GM21529 (cell line): ENCODE measurements at regions not wholly inside any gene's neighbourhood (a gene's known extent, or its start where the extent isn't known, plus 50 kb on each side); places are given as distances from the start of the nearest gene placed in this dataset.
"Not testable (repeated sequence)": the region's sequence is repeated elsewhere in the genome, so short reads cannot be mapped to it uniquely, and the experiment has no call there.

ENCODE experiments used
- ATAC-seq: cut with Tn5 transposase; IDR thresholded peaks from one replicate; pipeline ENCODE4 v1.9.1; 2021; ENCODE audit not compliant: unreplicated experiment

DNA sequence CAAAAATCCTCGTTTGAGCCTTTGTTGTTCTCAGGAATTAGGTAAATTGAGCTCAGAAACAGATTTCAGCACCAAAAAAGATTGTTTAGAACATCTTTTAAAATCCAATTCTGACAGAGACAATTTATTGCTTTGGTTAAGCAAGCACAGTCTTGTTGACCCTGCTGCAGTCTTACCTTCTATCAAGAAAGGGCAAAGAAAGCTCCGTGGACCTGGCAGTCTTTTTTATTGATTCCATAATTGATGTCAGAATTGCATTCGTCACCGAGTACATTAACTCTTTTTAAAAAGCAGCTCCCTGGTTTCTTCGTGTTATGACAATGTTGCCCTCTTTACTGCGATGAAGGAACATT lies 334.8 kb downstream of the FGFR2 start:
- ATAC-seq = no peak

DNA sequence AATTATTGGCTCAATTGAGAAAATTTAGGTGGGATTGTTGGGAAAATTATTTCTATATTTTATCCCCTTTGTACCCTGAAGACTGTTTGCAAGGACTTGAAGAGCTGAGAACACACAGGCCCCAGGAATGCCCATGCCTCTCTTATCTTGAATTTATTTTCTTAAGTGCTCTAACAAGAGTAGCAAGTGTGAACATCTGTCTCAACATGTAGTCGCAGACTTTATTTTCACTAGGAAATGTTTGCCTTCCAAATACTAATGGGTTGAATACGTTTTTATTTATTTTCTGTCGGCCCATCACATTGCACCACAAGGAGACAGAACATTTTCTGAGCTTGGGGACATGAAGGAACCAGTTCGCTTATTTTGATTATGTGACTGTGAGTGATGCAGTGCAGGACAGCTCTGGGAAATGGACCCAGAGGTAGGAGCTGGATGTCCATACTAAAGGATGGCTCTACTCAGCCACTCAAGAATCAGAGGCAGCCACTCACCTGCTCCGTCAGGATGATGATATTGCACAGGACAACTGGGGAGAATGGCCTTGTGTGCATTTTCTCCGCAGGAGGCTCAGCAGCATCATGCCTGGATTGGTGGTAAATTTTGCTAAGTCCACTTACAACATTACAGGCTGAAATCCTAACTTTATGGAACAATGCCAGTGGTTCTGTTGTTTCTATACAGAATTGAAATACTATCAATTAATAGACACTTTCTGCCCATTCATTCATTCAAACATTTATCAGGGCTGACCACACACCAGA lies 332.7 kb downstream of the FGFR2 start:
- ATAC-seq = no peak

DNA sequence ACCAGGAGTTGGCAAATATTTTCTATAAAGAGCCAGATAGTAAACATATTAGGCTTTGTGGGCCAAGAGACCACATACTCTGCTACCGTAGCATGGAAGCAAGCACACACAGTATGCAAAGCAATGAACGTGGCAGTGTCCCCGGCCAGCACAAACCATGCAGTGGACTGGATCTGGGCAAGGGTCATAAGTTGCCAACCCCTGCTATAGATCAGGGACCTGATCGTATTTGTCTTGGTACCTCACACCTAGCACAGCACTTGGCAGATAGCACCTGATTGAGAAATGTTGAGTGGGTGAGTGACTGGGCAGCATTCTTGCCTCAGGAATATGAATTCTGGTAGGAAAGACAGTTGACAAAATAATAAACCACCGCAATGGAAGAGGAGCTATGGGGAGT lies 331.9 kb downstream of the FGFR2 start:
- no peak for ATAC-seq

DNA sequence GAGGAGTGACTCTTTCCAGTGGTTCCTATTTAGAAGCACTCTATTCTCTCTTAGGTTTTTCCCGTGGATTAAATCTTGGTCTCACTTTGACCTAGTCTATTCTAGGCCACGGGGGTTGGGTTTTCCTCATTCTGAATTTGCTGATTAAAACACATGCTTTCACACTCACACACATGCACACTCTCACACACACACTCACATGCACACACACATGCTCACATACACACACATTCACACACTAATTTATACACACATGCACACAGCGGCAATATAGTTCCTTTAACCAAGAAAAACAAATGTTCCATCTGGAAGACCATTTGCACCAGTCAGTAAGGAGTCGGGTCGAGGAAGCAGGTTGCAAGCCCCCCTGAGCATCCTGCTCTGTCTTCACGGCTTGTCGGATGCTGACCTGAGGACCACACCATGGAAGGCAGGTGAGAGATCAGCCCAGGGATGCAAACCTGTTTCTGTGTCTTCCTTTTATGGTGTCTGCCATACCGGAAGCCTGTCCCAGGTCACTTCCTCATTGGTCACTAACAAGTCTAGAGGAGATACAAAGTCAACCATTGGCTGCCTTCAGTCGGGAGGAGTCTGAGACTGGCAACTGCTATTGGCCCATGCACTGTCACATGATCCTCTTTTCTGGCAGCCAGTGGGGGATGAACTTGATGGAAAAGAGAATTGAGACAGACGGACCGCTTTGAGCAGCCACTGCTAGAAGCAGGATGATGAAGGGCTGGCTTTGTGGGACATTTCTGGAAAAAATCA lies 330.8 kb downstream of the FGFR2 start:
- ATAC-seq = no peak

DNA sequence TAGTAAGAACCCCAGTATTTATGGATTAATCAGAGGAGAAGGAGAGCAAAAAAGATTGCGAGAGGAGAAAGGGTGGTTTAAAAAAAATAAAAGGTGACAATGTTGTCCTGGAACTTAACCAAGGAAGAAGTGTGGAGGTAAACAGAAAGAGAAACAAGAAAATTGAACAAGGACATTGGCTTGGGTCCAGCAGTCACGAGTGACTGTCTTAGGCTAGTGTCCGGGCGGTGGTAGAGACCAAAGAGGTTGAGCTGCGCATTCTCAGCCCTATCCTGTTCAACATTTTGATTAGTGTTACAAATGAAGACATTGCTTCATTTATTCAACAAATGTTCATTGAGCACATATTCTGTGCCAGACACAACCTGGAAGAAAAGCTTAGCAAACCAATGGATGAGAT lies 329.9 kb downstream of the FGFR2 start:
- no peak for ATAC-seq

DNA sequence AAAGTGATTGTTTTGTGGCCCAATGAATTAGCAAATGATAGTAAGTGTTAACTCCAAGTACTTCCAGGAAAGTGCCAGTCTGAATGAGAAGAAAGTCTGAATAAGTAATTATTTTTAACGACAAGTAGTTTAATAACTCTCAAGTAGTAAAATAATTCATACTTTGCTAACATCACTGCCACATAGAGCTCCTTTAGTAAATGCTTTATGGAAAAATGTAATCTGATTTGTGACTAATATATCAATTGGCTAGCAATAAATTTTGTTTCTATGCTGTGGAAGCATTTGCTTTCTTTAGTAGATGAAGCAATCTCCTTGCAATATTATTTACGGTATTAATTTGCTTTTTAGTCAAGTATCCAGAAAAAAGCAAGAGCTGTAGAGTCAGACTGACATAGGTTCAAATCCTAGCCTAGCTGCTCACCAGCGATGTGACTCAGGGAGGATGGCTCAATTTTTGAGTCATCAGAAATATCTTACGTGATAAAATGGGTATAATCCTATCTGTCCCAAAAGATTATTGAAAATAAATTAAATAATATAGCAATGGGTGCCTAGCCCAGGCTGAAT lies 329.3 kb downstream of the FGFR2 start:
- ATAC-seq = no peak

DNA sequence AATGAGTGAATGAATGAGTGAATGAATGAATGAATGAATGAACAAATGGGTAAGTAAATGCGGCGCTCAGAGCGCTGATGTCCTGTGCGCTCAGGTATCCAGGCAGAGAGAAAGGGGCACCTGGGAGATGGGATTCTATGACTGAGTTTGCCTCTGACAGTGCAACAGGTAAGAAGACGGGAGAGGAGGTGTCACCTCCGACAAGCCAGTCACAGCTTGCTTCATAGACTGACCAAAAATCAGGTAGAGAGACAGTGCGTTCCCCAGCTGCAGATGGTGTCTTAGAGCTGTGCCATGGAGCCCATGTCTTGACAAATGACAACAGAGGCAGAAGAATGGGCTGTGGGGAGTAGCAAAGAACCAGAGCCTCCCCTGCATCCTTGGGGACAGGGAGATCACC lies 327.3 kb downstream of the FGFR2 start:
- no peak for ATAC-seq

DNA sequence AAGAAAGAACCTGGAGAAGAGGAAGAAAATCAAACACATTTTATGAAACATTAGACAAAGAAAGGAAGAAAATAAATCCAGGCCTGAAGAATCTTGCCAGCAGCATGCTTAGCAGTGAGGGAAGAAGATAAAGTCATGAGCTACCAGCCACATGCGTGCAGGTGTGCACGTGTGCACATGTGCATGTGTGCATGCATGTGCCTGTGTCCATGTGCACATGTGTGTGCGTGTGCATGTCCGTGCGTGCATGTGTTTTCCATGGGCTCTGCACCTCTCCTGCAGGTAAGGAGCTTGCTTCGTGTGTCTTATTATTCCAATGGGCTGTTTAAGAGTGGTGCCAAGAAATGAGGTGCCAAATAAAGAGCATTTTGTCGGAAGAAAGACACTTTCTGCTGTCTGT lies 322.2 kb downstream of the FGFR2 start:
- ATAC-seq = no peak

DNA sequence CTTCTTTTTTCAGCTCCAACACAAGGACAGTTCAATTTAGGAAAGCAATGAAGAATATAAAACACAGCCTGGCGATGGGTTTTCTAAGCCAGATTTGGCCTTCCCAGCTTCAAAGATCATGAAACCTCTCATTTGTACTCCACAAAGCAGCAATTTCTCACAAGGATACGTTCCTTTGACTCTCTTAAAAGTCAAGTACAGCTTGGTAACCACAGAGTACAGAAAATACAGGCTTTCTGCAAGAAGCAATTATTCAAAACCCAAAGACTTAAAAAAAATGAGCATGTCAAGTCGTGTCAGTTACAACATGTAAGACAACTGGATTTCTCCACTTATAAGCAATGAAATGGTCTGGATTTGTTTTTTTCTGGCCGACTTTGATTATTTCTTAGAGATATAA lies 321.4 kb downstream of the FGFR2 start:
- ATAC-seq = no peak

DNA sequence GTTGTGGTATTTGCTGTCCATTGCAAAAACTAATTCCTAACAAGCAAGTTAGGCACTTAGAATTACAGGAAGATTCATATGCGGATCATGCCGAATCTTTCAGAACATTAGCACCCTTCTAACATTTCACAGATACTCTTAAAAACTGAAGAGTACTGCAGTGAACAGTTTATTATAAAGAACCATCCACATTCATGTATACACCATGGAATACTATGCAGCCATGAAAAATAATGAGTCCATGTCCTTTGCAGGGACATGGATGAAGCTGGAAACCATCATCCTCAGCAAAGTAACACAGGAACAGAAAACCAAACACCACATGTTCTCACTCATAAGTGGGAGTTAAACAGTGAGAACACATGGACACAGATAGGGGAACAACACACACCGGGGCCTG lies 319.9 kb downstream of the FGFR2 start:
- not testable (repeated sequence) for ATAC-seq

DNA sequence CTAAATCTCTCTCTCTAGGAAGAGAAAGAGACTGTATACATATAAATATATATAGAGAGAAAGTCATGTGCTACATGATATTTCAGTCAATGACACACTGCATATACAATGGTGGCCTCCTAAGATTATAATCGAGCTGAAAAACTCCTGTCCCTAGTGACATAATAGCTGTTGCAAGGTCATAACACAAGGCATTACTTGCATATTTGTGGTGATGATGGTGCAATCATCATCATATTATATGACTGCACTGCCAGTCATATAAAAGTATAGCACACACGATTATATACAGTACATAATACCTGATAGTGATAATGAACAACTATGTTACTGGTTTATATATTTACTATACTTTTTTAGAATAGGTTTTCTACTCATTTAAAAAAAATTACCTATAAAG lies 316.7 kb downstream of the FGFR2 start:
- no peak for ATAC-seq

DNA sequence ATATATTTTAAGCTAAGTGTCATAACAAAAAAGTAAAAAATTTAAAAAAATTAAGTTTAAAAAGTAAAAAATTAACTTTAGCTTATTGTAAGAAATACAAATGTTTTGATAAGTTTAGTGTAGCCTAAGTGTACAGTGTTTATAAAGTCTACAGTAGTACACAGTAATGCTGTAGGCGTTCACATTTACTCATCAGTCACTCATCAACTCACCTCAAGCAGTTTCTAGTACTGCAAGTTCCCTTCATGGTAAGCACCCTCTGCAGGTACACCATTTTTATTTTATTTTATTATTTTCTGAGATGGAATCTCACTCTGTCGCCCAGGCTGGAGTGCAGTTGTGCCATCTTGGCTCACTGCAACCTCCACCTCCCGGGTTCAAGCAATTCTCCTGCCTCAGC lies 316.0 kb downstream of the FGFR2 start:
- ATAC-seq = no peak

DNA sequence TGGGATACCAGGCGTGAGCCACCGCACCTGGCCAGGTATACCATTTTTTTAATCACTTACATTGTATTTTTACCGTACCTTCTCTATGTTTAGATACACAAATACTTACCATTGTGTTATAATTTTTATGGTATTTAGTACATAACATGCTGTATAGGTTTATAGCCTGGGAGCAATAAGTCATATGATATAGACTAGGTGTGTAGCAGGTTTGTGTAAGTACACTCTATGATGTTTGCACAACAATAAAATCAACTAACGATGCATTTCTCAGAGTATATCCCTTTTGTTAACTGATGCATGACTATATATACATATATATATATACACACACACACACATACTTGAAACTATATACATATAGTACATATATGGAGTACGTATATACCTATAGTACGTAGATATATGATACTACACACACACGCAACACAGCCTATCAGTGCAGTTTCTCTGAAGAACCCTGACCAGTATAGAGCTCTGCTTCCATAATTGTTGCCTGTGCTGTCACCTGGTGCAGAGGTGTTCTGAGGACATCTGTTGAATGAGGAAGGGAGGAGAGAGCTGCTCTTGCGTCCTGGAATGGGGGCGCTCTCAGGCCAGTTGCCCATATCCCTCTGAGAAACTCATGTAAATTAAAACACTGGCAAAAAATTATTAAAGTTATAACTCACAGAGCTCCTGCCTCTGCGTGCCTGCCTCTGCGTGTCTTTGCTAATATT lies 315.3 kb downstream of the FGFR2 start:
- no peak for ATAC-seq

DNA sequence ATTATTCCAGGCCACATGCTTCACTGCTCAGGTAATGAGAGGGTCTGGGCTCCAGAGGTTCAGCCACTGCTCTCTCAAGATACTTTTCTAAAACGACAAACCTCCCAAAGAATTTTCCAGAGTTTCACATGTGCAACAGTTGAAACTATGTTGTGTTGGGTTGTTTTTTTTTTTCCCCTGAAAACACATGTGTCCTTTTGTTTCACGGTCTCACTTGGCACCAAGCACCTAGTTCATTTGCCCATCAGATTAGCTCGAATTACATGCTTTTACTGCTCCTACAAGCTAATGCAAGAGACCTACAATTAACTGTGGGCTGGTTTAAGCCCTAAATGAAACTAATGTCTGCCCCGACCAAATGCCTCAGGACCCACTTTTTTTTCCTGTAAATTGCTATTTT lies 313.3 kb downstream of the FGFR2 start:
- no peak for ATAC-seq

DNA sequence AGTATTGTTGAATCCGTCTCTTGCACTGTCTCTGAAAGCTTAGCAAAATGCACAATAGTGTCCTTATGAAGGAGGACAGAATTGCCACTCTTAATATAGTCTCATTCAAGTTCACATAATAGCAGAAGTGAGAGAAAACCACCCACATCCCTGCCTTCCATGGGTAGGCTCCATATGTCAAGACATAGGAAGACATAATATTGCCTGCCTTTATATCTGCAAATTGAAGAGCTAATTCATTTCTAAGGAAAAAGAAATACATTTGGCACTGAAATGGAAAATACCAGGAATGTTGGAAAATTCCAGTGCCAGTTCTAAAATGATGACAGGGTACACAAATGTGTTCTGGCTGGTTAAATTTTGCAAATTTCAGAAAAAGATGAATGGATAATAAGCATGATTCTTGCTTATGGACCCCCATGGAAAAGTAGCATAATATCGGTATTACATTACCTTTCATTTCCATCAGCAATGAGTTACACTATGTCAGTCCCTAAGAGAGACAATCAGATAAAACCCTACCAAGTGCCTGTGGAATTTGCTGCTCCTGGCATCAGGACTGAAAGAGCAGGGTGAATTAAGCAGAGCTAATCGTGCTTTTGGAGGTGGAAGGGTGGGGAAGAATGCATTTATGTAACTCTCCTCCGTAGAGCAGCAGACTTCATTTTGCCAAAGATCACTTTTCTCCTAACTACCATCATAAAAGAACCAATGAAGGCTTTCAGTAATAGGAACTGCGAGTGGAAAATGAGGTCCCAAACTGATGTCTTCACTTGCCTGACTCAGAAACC lies 312.6 kb downstream of the FGFR2 start:
- ATAC-seq = no peak

DNA sequence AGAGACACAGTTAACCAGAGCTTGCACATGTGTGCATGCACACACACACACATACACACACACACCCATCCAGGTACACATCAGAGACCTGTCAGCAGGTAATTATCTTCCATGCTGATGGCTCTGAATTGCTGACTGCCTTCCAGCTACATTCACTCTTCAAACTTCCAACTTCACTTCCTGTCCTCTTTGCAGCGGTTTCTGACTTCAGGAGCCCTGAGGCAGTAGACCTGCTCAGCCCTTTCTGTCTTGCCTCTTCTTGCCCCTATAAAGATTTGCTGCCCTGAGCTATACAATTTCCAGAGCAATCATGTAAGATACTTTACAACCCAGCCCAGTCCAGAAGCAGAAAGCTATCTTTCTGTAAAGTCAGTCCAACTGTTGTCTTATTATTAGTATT lies 310.2 kb downstream of the FGFR2 start:
- ATAC-seq = no peak

DNA sequence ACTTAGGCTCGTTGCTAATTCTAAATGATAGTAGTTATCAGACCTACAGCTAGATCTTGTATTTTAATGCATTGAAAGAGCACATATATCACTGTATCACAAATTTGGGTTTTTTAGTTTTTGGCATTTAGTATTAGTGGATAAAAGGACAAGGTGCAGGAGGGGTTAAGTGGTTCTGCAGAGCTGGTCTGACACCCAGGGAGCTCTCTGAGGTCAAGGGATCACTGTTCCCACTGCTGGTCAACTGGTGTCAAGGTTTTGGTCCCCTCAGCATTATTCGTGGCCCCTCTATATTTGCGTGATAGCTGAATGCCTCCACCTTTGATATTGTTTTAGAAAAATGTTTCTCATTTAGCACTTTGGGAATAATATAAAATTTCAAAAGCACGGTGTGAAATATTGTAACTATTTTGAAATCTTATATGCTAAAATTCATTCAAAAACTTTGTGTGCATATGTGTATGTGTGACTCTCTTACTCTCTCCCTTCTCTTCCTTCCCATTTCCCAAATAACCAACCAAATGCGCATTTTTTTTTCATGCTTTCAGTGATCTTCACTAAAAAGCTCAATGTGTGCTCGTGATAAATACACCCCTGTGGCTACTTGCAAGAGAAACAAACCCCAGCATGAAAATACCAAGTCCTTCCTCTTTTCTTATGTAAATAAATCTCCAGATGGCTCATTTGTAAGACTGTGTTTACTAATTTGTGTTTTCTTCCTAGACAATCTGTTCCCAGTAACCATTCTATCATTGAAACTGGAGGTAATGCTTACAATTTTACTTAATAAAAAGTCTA lies 309.2 kb downstream of the FGFR2 start:
- ATAC-seq = no peak

DNA sequence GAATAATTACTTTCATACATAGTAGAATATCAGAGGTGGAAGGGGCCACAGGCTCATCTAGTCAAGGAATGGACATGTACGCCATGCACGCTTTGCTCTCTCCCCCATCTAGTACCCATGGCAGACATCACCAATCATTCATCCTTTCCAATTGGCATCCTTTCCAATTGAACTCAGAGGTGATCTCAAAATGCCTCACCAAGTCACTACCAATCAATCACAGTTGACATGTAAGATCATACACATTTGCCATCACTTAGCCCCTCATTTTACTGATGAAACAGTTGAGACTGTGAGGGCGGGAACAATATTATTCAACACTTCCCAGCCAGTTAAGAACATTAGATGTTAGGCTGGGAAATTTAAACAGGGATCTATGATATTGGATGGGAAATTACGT lies 308.4 kb downstream of the FGFR2 start:
- ATAC-seq = no peak

DNA sequence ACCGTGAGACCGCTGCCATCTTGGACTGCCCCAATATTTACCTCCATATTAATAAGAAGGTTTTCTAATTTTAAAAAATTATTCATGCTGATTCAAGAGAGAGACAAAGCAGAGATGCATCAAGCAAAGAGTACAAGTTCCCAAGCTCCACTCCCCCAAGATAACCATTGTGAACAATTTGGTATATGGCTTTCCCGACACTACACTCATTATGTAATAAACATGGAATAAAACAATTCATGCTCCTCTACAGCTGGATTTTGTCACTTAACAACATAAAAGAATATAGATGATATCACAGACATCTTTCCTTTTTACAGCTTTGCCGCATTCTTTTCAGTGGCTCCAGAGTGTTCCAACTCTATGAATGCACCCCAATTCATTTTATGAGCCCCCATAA lies 307.6 kb downstream of the FGFR2 start:
- no peak for ATAC-seq

DNA sequence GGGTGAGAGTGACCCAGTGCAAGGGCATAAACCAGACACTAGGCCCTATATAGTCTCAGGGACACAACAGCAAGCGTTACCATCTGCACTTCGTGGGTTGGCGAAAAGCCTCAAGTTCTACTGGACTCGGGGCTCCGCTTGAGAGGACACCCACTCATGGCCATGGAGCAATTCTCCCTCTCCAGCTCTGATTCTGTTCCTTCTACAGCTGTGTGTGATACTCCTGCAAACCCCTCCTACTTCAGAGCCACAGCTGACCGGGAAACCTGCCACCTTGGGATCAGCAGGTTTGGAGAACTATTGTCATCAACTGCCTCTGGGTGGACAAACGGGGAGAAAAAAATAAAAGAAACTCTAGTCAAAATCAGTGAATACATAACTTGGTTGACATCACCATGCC lies 306.9 kb downstream of the FGFR2 start:
- no peak for ATAC-seq
